Activated effector memory CD4-positive, alpha-beta T cell treated with Interleukin-2 at 50 U/mL for 16 hours (primary cell): ENCODE measurements at regions not wholly inside any gene's neighbourhood (a gene's known extent, or its start where the extent isn't known, plus 50 kb on each side); places are given as distances from the start of the nearest gene placed in this dataset.

Experiments
- DNase-seq: peaks from one replicate; pipeline ENCODE4 v3.0.0-alpha.2; 2020

DNA sequence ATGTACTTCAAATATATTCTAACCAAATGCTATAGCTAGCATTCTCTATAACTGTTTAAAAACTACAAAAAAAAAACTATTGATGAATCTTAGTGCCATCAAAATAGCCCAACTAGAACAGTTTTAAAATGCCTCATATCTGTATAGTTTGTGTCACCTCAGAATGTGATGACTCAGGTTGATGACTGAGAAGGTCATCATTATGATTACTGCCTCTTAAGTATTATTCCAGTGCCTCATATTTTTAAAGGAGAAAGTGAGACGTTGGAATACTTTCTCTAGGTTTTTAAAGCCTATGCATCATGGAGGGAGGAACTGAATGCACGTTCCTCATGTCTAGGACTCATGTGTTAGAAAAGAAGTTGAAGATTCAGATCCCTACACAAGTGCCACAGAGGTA lies 88.2 kb downstream of the TMA16 start:
- DNase-seq = no peak

DNA sequence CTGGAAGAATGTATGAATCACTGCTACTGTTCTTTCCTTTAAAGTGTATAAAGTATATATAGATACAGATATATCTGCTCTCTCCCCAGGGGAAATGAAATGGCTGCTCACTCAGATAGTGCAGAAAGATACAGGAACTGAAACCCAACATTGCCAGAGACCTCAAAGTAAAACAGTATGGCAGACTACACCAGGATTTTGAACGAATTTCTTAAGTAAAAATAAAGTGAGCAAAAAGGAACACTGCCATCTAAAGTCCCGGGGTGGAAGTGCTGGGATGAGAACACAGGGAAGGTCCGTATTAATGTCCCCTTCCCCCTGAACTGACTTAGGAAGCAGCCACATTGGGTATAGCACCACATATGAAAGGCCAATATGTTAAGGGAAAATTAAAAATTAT lies 93.4 kb downstream of the TMA16 start:
- DNase-seq = no peak

DNA sequence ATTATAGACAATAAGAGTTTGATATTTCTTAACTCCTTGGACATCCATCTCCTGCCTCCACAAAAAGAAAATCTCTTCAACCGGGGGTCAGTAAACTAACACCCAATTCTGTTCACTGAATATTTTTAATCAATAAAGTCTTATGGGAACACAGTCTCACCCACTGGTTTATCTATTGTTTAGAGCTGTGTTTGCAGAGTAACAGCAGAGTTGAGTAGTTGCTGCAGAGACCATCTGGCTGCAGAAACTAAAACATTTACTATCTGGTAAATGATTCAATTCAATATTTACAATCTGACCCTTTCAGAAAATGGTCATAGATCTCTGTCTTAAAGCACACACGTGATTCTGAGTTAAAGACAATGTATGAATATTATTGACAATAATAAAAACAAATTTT lies 94.0 kb downstream of the TMA16 start:
- DNase-seq = no peak

DNA sequence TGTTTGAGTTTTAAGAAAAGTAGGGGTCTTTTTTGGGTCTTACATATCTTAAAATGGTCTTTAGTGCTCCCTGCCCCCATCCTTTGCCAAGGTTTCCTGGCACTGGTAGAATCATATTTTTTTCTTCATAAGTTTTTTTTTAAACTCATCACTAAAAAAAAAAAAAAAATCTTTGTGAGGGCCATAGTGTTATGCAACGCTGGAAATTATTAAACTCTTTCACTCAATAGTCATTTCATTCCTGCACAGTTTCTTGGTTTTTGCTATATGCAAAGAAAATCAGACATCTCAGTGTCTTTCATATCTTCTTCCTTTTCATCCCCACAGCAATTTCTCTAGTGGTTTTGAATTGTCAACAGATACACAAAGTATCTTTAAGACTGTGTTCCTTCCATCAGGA lies 95.6 kb downstream of the TMA16 start:
- no peak for DNase-seq

DNA sequence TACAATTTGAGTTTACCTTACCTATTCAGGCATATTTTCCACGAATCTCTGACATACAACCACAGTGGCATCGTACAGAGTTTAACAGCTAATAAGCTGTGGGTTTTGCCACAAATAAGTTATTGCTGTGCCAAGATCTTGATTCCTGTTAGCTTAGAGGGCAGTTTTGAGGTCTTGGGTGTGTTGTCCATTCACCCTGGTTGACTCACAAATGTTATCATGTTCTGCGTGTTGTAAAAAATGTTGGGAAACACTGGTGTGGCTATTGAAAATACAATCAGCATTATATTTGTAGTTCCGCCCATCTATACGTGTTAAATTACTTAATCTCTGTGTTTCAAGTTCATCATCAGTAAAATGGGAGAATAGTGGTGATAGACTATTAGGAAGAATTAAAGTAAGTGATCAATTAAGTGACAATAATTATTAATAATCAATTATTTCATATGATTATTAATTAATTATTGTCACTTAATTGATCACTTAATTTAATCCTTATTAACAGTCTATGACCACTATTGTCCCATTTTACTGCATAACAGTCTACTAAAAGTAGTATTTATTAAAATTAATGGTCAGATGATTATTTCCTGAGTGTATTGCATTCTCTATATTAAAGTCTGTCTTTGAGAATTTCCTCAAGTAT lies 96.3 kb downstream of the TMA16 start:
- no peak for DNase-seq

DNA sequence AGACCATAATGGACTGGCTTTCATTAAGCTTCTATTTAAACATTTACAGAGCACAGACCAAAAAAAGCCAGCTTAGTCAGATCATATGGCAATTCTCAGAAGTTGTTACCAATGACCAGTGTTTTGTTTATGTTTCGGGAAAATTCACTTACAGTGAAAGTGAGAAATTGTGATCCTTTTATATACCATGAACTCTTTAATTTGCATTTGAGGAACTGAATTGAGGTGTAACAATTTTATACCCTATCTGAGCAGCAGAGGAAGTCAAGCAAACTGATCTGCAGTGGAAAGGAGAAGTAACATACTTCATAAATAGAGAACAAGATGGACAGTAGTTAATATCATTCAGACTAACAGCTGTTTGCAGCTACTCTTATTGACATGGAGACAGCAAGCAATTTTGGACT lies 97.1 kb downstream of the TMA16 start:
- no peak for DNase-seq

DNA sequence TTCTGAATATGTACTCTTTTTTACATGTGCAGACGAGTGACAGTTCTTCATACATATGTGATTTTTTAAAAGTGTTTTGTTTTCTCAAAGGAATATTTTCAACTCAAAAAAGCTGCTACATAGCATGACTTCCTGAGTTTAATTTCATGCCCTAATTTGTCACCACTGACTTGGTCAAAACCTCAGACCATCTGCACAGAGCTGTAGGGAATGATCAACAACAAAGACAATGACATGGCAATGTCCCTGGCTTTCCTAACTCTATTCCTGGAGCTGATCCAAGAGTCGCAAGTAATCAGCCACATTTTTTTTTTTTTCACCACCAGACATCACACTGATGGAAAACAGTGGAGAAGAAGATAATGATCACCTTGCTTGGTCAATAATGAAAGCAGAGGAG lies 97.7 kb downstream of the TMA16 start:
- no peak for DNase-seq

DNA sequence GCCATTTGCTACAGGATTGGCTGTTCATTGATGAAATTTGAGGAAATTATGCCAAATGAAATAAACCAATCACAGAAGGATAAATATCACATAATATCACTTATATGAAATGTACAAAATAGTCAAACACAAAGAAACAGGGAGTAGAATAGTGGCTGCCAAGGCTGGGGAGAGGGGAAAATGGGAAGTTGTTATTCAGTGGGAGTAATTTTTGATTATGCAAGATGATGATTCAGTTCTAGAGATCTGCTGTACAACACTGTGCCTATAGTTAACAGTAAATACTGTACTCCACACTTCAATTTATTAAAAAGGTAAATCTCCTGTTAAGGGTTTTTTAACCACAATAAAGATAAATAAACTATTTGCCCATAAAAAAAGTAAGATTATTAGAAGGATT lies 101.1 kb downstream of the TMA16 start:
- DNase-seq = no peak

DNA sequence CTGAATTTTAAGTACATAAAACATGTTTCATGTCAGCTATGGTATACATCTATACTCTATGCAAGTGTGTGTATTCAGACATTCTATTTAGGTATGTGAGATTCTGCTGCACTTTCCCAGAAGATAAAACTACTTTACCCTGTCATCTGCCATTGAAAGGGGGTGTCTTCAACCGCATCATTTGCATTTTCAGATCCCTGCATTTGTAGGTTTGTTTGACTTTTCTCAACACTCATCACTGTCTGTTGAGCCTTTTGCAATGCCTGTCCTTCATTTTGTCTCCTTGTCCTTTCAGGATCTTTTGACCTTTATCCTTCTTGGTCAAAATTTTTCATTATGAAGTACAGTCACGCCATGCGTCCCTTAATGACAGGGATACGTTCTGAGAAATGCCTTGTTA lies 103.5 kb downstream of the TMA16 start:
- DNase-seq = no peak

DNA sequence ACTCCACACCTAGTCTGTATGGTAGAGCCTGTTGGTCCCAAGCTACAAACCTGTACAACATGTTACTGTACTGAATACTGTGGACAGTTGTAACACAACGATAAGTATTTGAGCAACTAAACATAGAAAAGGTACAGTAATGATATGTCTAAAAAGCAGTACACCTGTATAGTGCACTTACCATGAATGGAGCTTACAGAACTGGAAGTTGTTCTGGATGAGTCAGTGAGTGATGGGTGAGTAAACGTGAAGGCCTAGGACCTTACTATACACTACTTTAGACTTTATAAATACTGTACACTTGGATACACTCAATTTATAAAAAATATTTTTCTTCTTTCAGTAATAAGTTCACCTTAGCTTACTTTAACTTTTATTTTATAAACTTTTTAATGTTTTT lies 104.0 kb downstream of the TMA16 start:
- no peak for DNase-seq

DNA sequence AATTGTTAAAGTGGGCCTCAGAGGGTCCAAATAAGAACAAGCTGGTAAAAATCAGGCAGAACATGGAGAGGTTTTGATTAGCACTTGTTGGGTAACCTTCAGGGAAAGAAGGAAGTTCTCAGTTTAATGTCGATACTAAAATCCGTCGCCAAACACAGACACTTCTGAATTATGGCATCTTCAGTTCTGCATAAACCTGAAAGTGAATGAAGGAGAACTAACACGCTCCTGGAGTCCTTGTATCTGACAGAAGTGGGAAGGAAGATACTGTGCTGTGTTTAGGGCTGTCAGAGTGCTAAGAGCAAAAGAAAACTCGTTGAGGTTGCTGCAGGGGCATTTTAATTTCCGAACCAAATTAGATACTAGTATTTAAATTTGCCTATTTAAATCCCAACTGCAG lies 106.2 kb downstream of the TMA16 start:
- DNase-seq = no peak

DNA sequence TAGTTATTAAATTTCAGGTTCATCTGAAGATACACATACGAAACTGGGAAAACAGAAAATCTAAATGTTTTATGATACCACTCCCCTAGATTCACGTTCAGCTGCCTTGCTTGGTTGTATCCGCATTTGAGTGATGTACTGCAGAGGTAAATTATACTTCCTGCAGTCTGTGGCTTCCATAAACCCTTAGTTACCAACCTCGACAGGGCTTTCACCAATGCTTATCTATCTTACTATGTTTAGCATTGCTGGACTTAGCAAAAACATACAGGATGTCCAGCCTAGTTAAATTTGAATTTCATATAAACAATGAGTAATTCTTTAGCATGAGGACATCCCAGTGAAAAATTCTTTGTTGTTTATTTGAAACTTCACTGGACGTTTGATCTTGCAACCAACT lies 108.8 kb downstream of the TMA16 start:
- DNase-seq = no peak

DNA sequence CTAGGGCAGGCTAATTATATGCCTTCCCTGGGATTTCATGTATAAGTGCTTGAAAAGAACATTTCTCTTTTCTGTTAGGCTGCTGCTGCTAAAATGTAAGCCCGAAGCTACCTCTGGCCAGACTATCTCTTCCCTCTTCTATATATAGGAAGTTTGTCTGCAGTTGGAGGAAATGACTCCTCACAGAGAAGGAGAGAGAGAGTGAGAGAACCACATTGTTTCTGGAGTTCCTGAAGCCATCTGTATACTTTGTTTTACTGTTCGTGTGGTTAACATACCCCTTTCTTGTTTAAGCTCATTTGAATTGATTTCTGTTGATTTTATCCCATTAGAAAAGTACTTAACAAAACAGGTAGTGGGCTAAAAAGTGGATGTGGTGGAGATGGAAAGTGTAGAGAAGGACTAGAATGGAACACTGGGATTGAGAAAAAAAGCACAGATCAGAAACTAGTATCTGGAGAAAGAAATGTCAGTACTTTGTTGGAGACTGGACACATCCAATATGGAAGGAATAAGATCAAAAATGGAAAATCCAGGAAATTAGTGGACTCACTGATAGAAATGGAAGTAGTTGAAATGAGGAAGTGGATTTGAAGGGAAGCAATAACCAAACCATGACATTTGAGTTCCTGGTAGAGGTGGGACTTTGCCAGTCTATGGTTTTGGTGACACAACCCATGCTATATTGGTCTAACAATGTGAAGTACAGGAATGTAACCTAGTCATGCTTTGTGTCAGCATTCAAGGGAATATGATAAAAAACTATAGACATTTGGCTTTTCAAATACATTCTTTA lies 112.6 kb downstream of the TMA16 start:
- no peak for DNase-seq

DNA sequence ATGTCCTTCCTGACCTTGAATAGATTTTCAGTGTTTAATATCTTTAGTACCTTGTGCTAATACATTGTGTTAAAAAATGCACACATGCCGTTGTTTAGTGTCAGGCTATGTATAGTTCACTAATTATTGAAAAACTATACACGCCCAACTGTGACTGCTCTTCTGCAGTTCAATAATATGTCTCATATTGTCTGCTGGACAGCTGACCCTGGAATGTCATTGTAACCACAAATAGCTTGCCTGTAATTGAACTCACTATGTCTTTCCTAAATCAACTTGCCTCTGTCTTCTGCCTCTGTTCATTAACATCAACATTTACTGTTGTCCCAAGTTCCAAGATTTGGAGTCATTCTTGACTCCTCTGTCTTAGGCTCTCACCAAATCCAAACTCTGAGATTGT lies 114.5 kb downstream of the TMA16 start:
- DNase-seq = no peak

DNA sequence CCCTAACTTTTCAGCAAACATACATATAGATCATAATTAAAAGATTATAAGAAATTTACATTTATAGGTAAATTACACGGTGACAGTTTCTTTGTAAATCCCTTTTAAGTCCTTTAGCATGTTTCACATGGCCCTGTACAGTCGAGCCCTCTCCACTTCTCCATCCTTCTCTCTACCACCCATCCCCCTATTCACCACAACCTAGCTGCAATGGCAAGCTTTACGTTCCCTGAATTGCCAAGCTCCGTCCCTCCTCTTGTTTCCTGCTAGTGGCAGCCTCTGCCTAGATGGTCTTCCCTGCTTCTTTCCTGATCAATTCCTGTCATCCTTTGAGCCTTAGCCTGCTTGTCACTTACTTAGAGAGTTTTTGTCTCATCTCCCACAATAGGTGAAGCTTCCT lies 116.2 kb downstream of the TMA16 start:
- no peak for DNase-seq

DNA sequence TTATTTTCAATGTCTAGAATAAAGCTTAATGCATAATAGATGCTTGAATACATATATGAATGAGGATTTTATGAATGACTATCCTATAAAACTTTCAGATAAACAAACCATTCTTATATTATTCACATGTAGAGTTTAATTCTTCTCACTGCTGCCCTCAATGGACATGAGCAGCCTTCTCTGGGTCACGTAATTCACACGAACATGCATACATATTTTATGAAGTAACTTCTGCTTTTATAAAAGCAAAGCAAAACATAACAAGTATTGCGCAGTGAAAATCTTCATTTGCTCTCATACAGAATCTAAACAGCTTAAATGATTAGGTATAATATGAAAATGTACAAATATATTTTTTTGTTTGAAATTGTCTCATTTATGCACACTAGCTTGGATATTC lies 116.7 kb downstream of the TMA16 start:
- no peak for DNase-seq

DNA sequence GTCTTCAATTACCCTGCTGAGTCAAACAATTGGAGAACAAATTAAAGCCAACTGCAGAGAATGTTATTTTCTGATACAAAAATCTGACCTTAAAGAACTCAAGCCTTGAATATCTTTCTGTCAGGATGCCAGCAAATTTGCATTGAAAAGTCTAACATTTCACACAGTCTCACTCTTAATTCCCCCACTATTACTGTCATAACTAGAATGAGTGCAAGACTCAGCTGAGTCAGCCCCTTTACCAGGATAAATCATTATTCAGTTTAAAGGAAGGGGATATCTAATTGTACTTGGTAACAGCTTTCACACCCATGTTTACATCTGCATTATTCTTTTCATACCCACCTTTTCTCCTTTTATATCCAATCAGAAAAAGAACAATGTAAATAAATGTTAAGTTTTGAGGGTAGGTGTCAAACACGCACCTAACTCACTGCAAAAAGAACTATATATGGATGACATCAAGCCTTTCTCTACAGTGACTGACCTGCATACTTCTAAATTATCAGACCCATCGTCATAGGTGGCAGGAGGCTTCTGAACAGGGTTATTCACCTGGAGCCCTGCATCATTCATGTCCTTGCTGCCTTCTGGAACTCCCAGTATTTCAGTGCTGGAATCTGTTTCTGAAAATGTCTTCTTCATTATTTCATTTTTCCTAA lies 117.4 kb downstream of the TMA16 start:
- no peak for DNase-seq

DNA sequence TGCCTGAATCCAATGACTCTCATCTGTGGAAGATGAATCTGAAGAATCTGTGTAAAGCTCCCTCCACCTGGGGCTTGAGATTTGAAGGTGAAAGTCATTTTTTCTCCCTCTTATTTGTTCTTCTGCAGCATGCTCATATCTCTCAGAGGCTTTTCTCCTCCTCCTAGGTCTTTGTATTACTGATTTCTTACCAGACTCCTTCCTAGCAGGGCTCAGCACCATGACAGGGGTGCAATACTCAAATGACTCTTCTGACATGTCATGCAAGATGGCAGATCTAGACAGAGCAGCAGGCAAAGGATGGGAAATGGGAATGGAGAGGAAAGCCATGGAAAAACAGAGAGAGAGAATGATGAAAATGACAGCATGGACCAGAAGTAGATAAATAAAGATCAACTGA lies 118.3 kb downstream of the TMA16 start:
- DNase-seq = no peak

DNA sequence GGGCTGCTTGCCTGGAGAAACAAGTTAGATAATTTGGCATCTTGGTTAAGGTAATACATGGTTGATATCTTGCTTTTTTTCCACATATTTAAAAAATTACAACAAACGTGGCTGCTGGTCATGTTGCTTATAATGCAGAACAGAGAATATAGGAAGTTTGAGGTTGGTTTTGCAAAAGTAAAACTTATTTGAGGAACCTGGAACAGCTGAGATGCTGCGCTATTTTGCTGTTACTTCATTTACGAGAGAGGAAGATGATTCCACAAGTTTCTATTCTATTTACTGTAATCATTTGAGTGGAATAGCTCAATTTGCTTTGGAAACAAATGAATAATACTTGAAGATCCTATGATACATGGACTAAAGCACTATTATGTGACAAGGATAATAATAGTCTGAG lies 118.9 kb downstream of the TMA16 start:
- no peak for DNase-seq

DNA sequence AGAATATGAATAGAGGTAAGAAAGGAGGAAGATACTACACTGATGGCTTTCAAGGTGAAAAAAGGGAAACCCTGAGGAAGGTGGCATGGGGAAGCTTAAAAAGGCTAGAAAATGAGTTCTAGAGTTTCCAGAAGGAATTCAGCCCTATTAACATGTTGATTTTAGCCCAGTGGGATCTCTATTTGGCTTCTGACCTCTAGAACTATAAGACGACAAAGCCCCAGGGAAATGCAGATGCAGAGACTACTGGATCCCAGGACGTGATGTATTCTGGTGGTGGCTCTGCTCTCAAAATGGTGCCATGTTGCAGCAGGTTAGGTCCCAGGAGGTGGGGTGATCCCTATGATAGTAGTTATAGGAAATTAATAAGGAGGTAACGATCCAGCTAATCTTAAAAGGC lies 120.4 kb downstream of the TMA16 start:
- no peak for DNase-seq

DNA sequence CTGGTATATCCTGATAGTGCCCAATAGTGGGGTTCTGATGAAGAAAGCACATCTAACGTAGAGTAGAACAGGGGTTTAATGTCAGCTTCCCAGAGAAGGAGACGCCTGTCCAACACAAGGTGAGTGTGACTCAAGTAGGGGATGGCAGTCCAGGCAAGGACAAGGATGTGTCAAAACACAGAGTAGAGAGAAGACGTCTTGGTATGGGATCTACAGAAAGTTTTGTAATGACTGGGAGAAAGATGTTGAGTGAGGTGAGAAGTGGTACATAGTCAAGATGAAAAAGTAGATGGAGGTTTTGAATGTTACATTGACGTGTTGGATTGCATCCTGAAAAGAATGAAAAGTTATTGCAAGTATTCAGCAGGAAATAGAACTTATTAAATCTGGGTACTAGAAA lies 124.4 kb downstream of the TMA16 start:
- DNase-seq = no peak

DNA sequence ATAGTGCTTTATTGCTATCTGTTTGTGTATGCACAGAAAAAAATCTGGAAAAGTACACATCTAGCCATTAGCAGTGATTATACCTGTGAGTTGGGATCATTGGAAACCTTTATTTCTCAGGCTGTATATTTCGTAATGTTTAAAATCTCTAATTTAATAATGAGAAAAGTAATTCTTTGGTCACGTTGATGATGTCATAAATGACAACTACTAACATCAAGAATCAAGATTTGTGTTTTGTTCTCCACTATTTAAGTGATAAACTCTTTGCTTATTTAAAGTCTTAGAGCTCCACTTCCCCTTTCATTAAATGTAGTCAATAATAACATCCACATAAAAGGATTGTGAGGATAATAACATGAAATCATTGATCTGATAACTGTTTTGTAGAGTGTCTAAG lies 126.2 kb downstream of the TMA16 start:
- no peak for DNase-seq

DNA sequence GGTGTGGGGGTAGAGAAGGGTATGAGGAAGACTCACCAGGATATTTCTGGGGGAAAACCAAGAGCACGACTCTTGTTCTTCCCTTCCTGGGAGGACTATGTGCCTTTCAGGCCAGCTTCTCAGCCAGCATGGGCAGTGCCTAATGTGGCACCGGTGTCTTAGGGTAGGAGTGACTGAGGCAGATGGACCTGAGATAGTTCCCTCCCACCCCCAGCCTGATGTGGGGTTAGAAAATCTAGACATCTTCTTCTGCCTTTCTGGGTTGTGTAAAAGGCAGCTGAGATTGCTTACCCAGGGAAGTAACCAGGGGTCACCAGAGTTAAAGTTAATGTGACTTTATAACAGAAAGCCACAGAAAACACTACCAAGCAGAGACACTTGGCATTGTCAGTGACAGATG lies 127.3 kb downstream of the TMA16 start:
- no peak for DNase-seq

DNA sequence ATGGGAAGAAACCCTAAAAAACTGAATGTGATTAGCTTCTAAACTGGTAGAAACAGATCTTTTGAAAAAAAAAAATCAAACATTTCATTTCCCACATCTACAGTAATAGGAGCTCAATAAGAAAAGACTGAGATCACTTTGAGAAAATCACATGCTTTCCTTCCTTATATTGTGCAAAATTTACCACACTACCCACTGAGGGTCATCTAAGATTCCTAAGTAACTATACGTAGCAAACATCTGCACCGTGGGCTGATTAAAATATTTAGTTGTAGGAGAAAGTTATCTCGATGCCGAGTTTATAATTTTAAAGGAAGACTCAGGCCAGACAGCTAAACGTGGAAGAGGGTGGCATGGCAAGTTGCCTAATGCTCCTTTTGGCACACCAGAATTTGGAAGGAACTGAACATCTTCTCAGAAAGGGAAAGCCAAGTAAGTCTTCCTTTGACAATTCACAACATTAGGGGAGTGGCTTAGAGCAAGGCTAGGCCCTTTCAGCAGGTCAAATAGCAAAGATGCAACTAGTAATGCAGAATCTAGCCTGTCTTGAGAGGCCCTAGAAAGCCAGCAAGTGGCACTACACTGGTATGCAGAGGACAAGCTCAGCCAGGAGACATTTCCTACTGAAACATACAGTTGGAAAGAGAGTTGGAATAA lies 128.0 kb downstream of the TMA16 start:
- DNase-seq = no peak
